HuH-7.5 (cell line): ENCODE measurements at regions not wholly inside any gene's neighbourhood (a gene's known extent, or its start where the extent isn't known, plus 50 kb on each side); places are given as distances from the start of the nearest gene placed in this dataset.
"Not testable (repeated sequence)": the region's sequence is repeated elsewhere in the genome, so short reads cannot be mapped to it uniquely, and the experiment has no call there.

Experiments
- DNase-seq: peaks from one replicate; pipeline ENCODE4 v3.0.0; 2011; ENCODE audit warnings: low spot score

GRCh38 chr7:16089191-16089590 is 332.1 kb downstream of the CRPPA start:
- DNase-seq = no peak

DNA sequence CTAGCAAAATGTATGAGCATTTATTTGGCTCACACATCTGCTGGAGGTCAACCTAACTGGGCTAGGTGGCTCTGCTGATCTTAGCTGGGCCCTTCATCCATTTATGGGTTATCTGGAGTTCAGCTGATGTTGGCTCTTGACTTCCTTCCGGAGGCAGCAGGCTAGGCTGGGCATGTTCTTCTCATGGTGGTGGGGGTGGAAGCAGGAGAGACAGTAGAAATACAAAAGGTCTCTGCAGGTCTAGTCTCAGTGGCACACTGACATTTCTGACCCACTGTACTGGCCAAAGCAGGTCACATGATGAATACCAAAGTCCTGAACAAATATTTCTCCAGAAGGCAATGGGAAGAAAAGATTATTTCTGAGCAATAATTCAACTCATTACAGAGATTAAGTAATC is 334.6 kb downstream of the CRPPA start:
- DNase-seq = no peak

- not testable (repeated sequence) for DNase-seq
Observed at GRCh38 chr7:16085780-16086179, 335.6 kb downstream of the CRPPA start.

DNA sequence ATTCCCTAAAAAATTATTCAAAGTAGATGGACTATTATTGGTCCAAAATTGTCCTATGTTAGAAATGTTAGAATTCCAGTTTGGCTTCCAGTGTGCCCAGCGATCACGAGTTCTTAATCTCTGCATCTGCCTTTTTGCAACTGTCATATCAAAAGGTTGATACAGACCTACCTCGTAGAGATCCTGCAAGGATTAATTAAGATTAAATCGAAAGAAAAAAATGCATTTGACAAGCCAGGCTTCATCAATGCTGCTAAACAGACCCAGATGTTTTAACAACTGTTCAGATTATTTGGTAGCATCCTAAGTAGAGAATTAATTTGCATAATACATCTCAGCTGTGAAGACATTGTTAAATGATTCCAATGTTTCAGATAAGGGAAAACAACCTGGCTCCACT is 336.5 kb downstream of the CRPPA start:
- no peak for DNase-seq

DNA sequence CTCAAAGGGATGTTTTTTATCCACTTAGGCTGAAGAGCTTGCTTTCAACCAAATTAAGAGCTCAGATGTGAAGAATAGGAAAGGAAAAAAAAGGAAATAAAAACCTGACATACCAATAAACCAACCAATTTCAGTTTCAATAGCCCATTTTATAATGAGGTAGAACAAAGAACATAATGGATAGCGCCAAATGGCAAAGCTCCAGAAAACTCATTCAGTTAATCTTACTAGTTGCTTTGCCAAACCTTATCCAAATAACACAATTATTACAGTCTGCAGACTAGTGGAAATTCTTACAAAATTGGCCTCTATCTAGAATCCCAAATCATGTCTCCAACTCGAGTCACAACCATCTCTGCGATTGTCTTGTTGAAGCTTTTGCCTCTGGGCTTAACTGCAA is 337.0 kb downstream of the CRPPA start:
- no peak for DNase-seq

DNA sequence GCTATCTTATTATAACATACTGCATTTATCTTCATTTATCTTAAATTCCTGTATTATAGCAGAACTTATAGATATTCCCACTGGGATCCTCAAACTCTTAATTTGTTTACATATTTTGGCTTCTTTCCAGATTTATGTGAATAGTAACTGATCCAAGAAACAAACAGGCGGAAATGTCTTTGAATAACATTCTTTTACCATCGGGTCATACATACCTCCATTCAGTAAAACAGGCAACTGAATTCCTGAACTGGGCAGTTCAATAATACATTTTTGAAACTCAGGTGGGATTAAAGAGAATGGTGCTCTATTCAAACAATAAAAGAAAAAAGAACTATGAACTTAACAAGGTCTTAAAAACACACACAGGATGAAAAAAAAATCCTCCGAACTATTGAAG is 337.4 kb downstream of the CRPPA start:
- no peak for DNase-seq

DNA sequence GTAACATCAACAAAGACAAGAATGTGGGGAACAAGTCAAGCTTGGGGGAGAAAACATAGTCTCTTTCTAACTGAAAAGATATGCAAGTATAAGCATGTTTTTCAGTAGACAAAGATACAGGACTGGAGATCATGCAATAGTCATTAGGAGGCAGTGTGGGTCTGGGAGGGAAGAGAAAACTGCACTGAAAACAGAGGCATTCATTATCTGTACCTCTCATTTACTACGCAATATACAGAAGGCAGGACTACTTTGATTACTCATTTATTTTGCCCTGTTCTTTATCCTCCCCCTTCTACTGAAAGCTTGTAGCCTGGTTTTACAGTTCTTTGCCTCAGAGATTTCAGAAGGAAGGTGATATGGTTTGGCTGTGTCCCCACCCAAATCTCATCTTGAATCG is 341.2 kb downstream of the CRPPA start:
- DNase-seq = no peak

GRCh38 chr7:16079723-16080122 is 341.6 kb downstream of the CRPPA start:
- no peak for DNase-seq

- DNase-seq = peak; percentile 14
Observed at GRCh38 chr7:16078076-16078952, 343.0 kb downstream of the CRPPA start.

DNA sequence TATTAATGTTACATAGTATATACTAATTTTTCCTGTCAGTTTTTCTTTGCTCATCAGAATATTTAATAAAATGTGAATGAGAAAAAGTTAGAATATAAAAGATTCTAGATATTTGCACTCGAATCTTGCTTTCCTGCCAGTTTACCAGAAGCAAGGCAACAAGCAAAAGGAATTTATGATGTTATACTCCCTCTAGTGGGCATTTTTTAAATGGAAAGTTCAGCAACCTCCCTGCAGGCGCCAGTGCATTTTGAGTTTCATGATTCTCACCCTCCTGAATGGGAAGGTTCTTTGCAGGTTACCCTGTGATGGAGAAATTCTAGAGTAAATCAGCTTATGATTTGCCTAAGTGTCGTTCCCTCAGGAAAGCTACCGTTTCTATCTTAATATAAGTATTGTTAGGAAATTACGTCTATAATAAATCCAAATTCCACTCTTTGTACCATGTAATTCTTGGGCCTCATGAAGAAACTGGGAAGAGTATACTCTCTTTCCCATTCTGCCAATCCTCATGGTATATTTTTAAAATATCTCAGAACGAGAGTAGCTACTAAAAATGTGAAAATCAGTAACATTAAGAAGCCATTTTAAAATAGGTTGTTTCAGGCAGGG is 350.0 kb downstream of the CRPPA start:
- DNase-seq = no peak

DNA sequence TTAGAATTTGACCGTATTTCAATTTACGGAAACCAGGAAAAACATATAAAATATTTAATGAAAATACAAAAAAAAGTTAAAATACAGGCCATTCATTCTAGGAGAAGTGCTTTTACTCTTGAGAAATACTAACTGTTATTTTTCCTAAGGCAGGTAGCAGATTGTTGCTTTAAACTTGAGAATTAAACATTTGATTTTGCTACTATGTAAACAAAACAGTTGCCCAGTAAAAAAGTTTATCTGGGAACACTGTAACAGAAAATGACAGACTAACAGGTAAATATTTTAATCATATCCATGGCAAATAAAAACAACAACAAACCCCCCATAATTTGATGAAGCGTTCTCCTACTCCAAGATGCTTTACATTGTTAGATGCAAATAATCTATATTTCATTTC is 350.5 kb downstream of the CRPPA start:
- DNase-seq = no peak

GRCh38 chr7:16069998-16070397 is 351.3 kb downstream of the CRPPA start:
- no peak for DNase-seq

GRCh38 chr7:16068183-16068582 is 353.2 kb downstream of the CRPPA start:
- DNase-seq = no peak

GRCh38 chr7:16067711-16068110 is 353.6 kb downstream of the CRPPA start:
- DNase-seq = no peak

DNA sequence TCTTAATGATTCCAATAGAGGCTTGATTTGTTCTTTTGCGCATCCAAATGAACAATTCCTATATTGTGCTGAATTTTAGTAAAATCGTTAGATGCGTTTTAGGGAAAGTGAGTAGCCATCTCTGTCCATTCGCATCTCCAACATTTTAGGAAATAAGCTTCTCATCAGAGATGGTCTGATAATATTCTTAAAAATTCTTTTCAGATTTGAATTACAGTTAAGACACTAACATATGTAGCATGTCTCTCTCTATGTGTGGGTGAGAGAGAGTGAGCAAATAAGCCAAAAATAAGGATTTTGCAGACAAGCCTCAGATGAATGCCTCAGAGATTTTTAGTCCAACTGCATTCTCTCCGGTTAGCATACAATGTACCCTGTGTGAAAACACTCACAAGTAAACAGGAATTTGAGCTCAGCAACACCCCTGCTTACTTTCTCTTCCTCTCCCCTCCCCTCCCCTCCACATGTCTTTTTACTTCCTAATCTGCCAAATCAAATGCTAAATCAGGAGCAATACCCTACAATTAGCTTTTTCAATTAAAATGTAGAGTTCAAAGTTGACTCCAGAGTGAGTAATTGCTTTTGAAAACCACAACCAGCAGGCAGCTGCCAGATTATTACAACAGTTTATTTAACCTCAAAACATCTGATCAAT is 354.4 kb downstream of the CRPPA start:
- no peak for DNase-seq

GRCh38 chr7:16065939-16066338 is 355.4 kb downstream of the CRPPA start:
- no peak for DNase-seq

GRCh38 chr7:16063716-16064675 is 357.3 kb downstream of the CRPPA start:
- no peak for DNase-seq

GRCh38 chr7:16063221-16063620 is 358.1 kb downstream of the CRPPA start:
- DNase-seq = no peak

DNA sequence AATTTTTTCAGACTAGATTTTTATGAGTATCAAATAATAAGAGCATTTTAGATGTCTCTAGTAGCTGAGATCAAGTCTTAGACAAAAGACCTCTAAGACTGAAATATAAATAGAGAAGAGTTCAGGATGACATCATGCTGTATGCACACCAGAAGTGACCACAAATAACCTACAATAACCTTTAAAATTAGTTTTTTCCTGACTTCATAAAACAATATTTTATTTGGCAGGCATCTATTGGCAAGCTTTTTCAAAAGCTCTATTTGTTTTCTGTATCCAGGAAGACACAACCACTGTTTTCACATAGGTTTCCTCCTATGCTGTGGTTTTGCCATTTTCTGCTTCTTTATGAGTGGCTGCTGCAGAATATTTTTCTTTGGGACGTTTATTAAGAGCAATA is 359.1 kb downstream of the CRPPA start:
- no peak for DNase-seq

GRCh38 chr7:16061630-16062029 is 359.7 kb downstream of the CRPPA start:
- no peak for DNase-seq

- DNase-seq = peak; percentile 7
Observed at GRCh38 chr7:16061011-16061410, 360.3 kb downstream of the CRPPA start.

DNA sequence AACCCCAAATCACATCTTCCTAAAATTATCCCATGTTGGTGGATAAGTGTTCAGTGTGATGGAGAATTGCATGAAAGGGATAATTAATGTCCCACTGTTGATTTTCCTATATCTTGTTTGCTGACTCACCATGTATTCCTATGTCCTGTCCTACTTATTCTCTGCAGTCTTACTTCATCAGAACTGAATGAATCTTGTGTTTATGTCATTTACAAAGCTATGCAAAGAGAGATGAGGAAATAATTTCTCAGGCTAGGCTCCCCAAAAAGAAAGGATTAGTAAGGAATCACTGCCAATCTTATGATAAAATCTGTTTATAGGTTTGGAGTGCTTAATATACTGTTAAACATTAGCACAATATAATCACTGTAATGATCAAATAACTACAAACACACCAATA is 360.8 kb downstream of the CRPPA start:
- DNase-seq = no peak
